ENCODE measurements at regions not wholly inside any gene's neighbourhood (a gene's known extent, or its start where the extent isn't known, plus 50 kb on each side); places are given as distances from the start of the nearest gene placed in this dataset.

DNA sequence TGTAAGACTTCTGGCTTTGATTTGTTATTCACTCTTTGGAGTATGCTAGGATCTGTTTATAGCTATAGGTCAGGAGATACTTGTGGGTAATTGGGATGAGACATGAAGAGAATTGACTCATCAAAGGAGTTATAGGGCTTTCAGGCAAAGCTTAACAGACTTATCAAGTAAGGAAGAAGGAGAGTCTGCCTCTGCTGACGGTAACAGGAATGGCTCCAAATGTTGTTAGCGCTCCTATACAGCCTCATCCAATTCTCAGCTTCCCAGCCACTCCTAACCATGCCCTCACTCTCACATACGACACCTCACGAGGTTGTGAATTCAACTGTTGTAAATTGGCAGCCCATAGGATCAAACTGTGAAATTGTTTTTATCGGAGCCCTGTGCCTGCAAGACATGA, 140.5 kb downstream of the KCNA5 start:
- ATAC-seq (no peak), DNase-seq (no peak)
- no peak overlapping the region for H3K4me3 ChIP-seq
- H3K9me3 ChIP-seq, result no peaks in the 10 kb centered on the region
- TF ChIP-seq POLR2A (IDR thresholded peaks at IDR 0.05) (no peak), CTCF (IDR thresholded peaks at IDR 0.05 in 4 of 5, conservative IDR thresholded peaks at IDR 0.05 in 1 of 5) (no peak)
- H3K4me1 ChIP-seq, result peaks cover 8 to 10% of the 10 kb centered on the region in 2 donors
- intact Hi-C loops (cut with DNase I; ENCODE audit: low total_unique reads), result no loop called here
- no peaks in the 10 kb centered on the region for H3K36me3 ChIP-seq
- in situ Hi-C loops (cut with MboI; ENCODE audit: low sequenced_read_pairs in 4 of 4), result no loop called here
- H3K27me3 ChIP-seq, result no peaks in the 10 kb centered on the region
- no peak overlapping the region for H3K27ac ChIP-seq

GRCh38 chr12:5185435-5186069, 141.9 kb downstream of the KCNA5 start:
- H3K36me3 ChIP-seq, result no peaks in the 10 kb centered on the region
- TF ChIP-seq POLR2A (IDR thresholded peaks at IDR 0.05) (no peak), CTCF (IDR thresholded peaks at IDR 0.05 in 4 of 5, conservative IDR thresholded peaks at IDR 0.05 in 1 of 5) (no peak)
- H3K27me3 ChIP-seq, result no peaks in the 10 kb centered on the region
- no peak overlapping the region for H3K27ac ChIP-seq
- intact Hi-C loops (cut with DNase I; ENCODE audit: low total_unique reads) (no loop called here), in situ Hi-C loops (cut with MboI; ENCODE audit: low sequenced_read_pairs in 4 of 4) (no loop called here)
- ATAC-seq (no peak), DNase-seq (no peak)
- H3K4me1 ChIP-seq, result peaks cover 8 to 10% of the 10 kb centered on the region in 2 donors
- no peaks in the 10 kb centered on the region for H3K9me3 ChIP-seq
- H3K4me3 ChIP-seq, result peak overlapping the region in 3 of 4 donors; percentile 5 to 18 (median 9)

- H3K27ac ChIP-seq, result no peak overlapping the region
- H3K27me3 ChIP-seq, result no peaks in the 10 kb centered on the region
- intact Hi-C loops (cut with DNase I; ENCODE audit: low total_unique reads), result no loop called here
- no peak for DNase-seq
- in situ Hi-C loops (cut with MboI; ENCODE audit: low sequenced_read_pairs in 4 of 4), result no loop called here
- H3K36me3 ChIP-seq, result no peaks in the 10 kb centered on the region
- no peak for ATAC-seq
- H3K9me3 ChIP-seq, result no peaks in the 10 kb centered on the region
- H3K4me3 ChIP-seq, result no peak overlapping the region
- no peak for TF ChIP-seq POLR2A (IDR thresholded peaks at IDR 0.05)
- TF ChIP-seq CTCF (IDR thresholded peaks at IDR 0.05 in 4 of 5, conservative IDR thresholded peaks at IDR 0.05 in 1 of 5), result no peak
- H3K4me1 ChIP-seq, result peaks cover 8 to 10% of the 10 kb centered on the region in 2 donors
Measured at GRCh38 chr12:5186715-5187114, 143.0 kb downstream of the KCNA5 start.

GRCh38 chr12:5187136-5187535, 143.5 kb downstream of the KCNA5 start:
- no peak for TF ChIP-seq CTCF (IDR thresholded peaks at IDR 0.05 in 4 of 5, conservative IDR thresholded peaks at IDR 0.05 in 1 of 5)
- no peak for TF ChIP-seq POLR2A (IDR thresholded peaks at IDR 0.05)
- in situ Hi-C loops (cut with MboI; ENCODE audit: low sequenced_read_pairs in 4 of 4) (no loop called here), intact Hi-C loops (cut with DNase I; ENCODE audit: low total_unique reads) (no loop called here)
- no peaks in the 10 kb centered on the region for H3K27me3 ChIP-seq
- H3K27ac ChIP-seq, result no peak overlapping the region
- H3K36me3 ChIP-seq, result no peaks in the 10 kb centered on the region
- no peaks in the 10 kb centered on the region for H3K9me3 ChIP-seq
- ATAC-seq, result no peak
- H3K4me1 ChIP-seq, result peaks cover 8 to 10% of the 10 kb centered on the region in 2 donors
- no peak for DNase-seq
- H3K4me3 ChIP-seq, result no peak overlapping the region

DNA sequence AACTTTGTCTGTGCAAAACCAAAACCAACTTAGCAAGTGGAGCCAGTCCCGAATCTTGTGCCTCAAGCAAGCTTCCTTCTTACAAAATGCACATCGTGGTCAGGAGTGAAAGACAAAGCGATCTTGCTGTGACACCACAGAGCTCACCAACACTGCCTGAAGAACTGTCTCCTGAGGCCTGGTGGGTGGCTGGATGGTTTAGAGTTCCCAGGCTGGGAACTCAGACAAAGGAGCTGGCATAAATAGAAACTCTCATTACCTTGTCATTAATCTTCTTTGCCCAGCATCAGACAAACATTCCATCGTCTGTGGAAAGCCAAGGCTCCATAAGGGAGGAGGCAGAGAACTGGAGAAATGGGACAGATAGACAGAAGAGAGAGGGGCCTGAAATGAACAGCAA, 144.8 kb downstream of the KCNA5 start:
- Histone ChIP-seq H3K4me3 (no peak overlapping the region), H3K9me3 (no peaks in the 10 kb centered on the region), H3K36me3 (no peaks in the 10 kb centered on the region), H3K4me1 (peaks cover 8 to 16% of the 10 kb centered on the region in 2 donors), H3K27me3 (no peaks in the 10 kb centered on the region), H3K27ac (no peak overlapping the region)
- DNase-seq (no peak), ATAC-seq (no peak)
- TF ChIP-seq POLR2A (IDR thresholded peaks at IDR 0.05), result no peak
- intact Hi-C loops (cut with DNase I; ENCODE audit: low total_unique reads), result no loop called here
- in situ Hi-C loops (cut with MboI; ENCODE audit: low sequenced_read_pairs in 4 of 4), result no loop called here

All from gastrocnemius medialis (tissue), 4 donors.